ENCODE measurements at regions not wholly inside any gene's neighbourhood (a gene's known extent, or its start where the extent isn't known, plus 50 kb on each side); places are given as distances from the start of the nearest gene placed in this dataset.
"Not testable (repeated sequence)": the region's sequence is repeated elsewhere in the genome, so short reads cannot be mapped to it uniquely, and the experiment has no call there.

DNA sequence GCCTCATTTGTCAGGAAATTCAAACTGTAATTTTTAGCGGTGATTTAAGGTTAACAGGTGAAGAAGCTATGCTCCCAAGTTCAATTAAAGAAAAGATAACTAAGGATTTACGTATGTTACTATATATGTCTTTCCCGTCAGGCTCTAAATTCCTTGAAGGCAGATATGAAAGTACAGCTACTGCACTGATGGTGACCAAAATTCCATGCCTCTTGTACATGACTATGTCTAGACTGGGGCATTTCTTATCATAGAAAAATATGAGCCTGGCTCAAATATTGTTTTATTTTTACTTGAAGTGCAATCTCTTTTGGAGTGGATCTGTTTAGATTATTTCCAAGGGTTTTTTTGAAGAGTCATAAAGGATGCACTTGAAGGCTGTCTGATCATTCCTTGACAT, 647.1 kb upstream of the KCNMB2 start:
- no peak overlapping the region for H3K4me3 ChIP-seq (ENCODE audit: low read depth, low read length)
- TF ChIP-seq, protein P1, sequence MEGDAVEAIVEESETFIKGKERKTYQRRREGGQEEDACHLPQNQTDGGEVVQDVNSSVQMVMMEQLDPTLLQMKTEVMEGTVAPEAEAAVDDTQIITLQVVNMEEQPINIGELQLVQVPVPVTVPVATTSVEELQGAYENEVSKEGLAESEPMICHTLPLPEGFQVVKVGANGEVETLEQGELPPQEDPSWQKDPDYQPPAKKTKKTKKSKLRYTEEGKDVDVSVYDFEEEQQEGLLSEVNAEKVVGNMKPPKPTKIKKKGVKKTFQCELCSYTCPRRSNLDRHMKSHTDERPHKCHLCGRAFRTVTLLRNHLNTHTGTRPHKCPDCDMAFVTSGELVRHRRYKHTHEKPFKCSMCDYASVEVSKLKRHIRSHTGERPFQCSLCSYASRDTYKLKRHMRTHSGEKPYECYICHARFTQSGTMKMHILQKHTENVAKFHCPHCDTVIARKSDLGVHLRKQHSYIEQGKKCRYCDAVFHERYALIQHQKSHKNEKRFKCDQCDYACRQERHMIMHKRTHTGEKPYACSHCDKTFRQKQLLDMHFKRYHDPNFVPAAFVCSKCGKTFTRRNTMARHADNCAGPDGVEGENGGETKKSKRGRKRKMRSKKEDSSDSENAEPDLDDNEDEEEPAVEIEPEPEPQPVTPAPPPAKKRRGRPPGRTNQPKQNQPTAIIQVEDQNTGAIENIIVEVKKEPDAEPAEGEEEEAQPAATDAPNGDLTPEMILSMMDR (IDR thresholded peaks at IDR 0.05; ENCODE audit: low read depth, low read length) = no peak

- H3K4me3 ChIP-seq (ENCODE audit: low read depth, low read length) = no peak overlapping the region
- TF ChIP-seq, protein P1 (IDR thresholded peaks at IDR 0.05; ENCODE audit: low read depth, low read length) = no peak
Observed at GRCh38 chr3:177889652-177890358, 646.4 kb upstream of the KCNMB2 start.

DNA sequence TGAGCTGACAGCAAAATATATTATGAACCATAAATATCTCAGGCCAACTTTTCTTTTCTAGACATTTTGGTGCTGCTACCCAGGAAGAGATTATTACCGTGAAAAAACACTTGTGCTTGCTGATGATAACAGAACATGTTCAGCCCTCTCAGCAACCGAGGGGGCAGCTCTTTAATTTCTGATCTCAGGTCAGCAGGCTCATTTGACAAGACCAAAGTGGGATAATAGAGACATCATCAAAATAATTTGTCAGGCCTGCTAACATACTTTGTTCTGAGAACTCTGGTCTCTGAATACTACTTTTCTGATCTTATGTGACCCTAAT, 645.9 kb upstream of the KCNMB2 start:
- TF ChIP-seq, protein P1 (IDR thresholded peaks at IDR 0.05; ENCODE audit: low read depth, low read length) = no peak
- H3K4me3 ChIP-seq (ENCODE audit: low read depth, low read length) = no peak overlapping the region

GRCh38 chr3:177891569-177891968, 644.7 kb upstream of the KCNMB2 start:
- not testable (repeated sequence) for H3K4me3 ChIP-seq (ENCODE audit: low read depth, low read length)

GRCh38 chr3:177893331-177893730, 642.9 kb upstream of the KCNMB2 start:
- TF ChIP-seq, protein P1 (IDR thresholded peaks at IDR 0.05; ENCODE audit: low read depth, low read length) = 0 out of 2 replicates have a peak, but pooled peaks have one; percentile 13
- H3K4me3 ChIP-seq (ENCODE audit: low read depth, low read length) = no peak overlapping the region

- TF ChIP-seq, protein P1 (IDR thresholded peaks at IDR 0.05; ENCODE audit: low read depth, low read length) = no peak
- H3K4me3 ChIP-seq (ENCODE audit: low read depth, low read length) = no peak overlapping the region
Observed at GRCh38 chr3:177894081-177894728, 642.0 kb upstream of the KCNMB2 start.

DNA sequence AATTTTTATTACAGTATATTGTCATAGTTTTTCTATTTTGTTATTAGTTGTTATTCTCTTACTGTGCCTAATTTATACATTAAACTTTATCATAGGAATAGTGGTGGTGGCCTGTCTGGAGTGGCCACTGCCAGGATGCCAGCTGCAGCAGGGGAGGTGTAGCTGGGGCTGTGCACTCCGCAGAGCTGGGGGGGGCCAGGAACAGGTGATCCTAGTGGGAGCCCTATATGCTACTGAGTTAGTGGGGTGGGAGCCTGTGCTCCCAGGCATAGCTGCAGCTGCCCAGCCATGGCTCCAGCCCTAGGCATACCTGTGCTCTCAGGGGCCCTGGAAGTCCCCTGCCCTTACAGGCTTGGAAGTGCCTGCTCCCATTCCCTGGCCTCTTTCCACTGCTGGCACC, 638.1 kb upstream of the KCNMB2 start:
- TF ChIP-seq, protein P1 (IDR thresholded peaks at IDR 0.05; ENCODE audit: low read depth, low read length) = no peak

More for the DNA sequence above, 638.1 kb upstream of the KCNMB2 start:
- H3K4me3 ChIP-seq (ENCODE audit: low read depth, low read length) = no peak overlapping the region

Measured in WI38 (cell line).